Stimulated activated naive B cell treated with anti-CD40 and anti-IgM and Interleukin-4, amounts not matched to agents 10 μg/mL and 1 μg/mL and 100 μg/mL, for 72 hours (primary cell): ENCODE measurements at regions not wholly inside any gene's neighbourhood (a gene's known extent, or its start where the extent isn't known, plus 50 kb on each side); places are given as distances from the start of the nearest gene placed in this dataset.

Experiments
- ATAC-seq, 2 donors: fragments of 150-1000 bp; cut with Tn5 transposase; replicated peaks; 2 replicates each; pipeline ENCODE4 v1.10.0; 2021; ENCODE audit warnings: moderate library complexity in 1 of 2
- DNase-seq: peaks from one replicate; pipeline ENCODE4 v3.0.0; 2021
- H3K27ac Mint-ChIP-seq: one replicate; pipeline ENCODE4 v1.8.0; 2022; ENCODE audit warnings: mild to moderate bottlenecking, mixed read lengths
- H3K27me3 Mint-ChIP-seq, 2 donors: one replicate each; pipeline ENCODE4 v1.8.0; 2022; ENCODE audit warnings: mixed read lengths in 2 of 2
- H3K36me3 Mint-ChIP-seq, 2 donors: one replicate each; pipeline ENCODE4 v1.8.0; 2022; ENCODE audit warnings: mixed read lengths in 2 of 2, mild to moderate bottlenecking in 1 of 2
- H3K4me1 Mint-ChIP-seq, 2 donors: one replicate each; pipeline ENCODE4 v1.8.0; 2022; ENCODE audit warnings: mixed read lengths in 2 of 2, mild to moderate bottlenecking in 1 of 2
- H3K4me3 Mint-ChIP-seq, 2 donors: one replicate each; pipeline ENCODE4 v1.8.0; 2022; ENCODE audit warnings: mild to moderate bottlenecking in 2 of 2, mixed read lengths in 2 of 2, moderate library complexity in 1 of 2
- H3K9me3 Mint-ChIP-seq, 2 donors: one replicate each; pipeline ENCODE4 v1.8.0; 2022; ENCODE audit warnings: mixed read lengths in 2 of 2, mild to moderate bottlenecking in 1 of 2

- ATAC-seq (no peak), DNase-seq (no peak)
- H3K9me3 Mint-ChIP-seq, result peaks cover 0 to 2% of the 10 kb centered on the region in 2 donors
- H3K4me3 Mint-ChIP-seq, result no peak overlapping the region
- no peaks in the 10 kb centered on the region for H3K36me3 Mint-ChIP-seq
- no peaks in the 10 kb centered on the region for H3K4me1 Mint-ChIP-seq
- no peak overlapping the region for H3K27ac Mint-ChIP-seq
- H3K27me3 Mint-ChIP-seq, result no peaks in the 10 kb centered on the region
These were observed 258.1 kb downstream of the IPO8 start for GRCh38 chr12:30437616-30438015.

GRCh38 chr12:30437044-30437443, 258.6 kb downstream of the IPO8 start:
- H3K4me1 Mint-ChIP-seq, result no peaks in the 10 kb centered on the region
- H3K27me3 Mint-ChIP-seq, result no peaks in the 10 kb centered on the region
- no peak overlapping the region for H3K27ac Mint-ChIP-seq
- DNase-seq (no peak), ATAC-seq (no peak)
- no peak overlapping the region for H3K4me3 Mint-ChIP-seq
- H3K36me3 Mint-ChIP-seq, result no peaks in the 10 kb centered on the region
- peaks cover 0 to 2% of the 10 kb centered on the region in 2 donors for H3K9me3 Mint-ChIP-seq

GRCh38 chr12:30428098-30428497, 267.6 kb downstream of the IPO8 start:
- Mint-ChIP-seq H3K36me3 (no peaks in the 10 kb centered on the region), H3K4me1 (no peaks in the 10 kb centered on the region), H3K27me3 (no peaks in the 10 kb centered on the region), H3K9me3 (peaks cover 6 to 7% of the 10 kb centered on the region in 2 donors), H3K27ac (no peak overlapping the region), H3K4me3 (no peak overlapping the region)
- no peak for ATAC-seq
- DNase-seq, result no peak

- Mint-ChIP-seq H3K9me3 (peaks cover 8 to 11% of the 10 kb centered on the region in 2 donors), H3K27ac (no peak overlapping the region), H3K27me3 (no peaks in the 10 kb centered on the region), H3K36me3 (no peaks in the 10 kb centered on the region), H3K4me3 (no peak overlapping the region), H3K4me1 (no peaks in the 10 kb centered on the region)
- ATAC-seq, result no peak
- DNase-seq, result no peak
These were observed 268.1 kb downstream of the IPO8 start for GRCh38 chr12:30427555-30427954.

- Mint-ChIP-seq H3K27ac (no peak overlapping the region), H3K4me3 (no peak overlapping the region), H3K9me3 (peaks cover 6 to 11% of the 10 kb centered on the region in 2 donors), H3K36me3 (no peaks in the 10 kb centered on the region), H3K27me3 (no peaks in the 10 kb centered on the region), H3K4me1 (no peaks in the 10 kb centered on the region)
- ATAC-seq (no peak), DNase-seq (no peak)
These were observed 270.2 kb downstream of the IPO8 start for GRCh38 chr12:30425445-30425844.

- H3K4me3 Mint-ChIP-seq, result no peak overlapping the region
- no peak for DNase-seq
- H3K36me3 Mint-ChIP-seq, result no peaks in the 10 kb centered on the region
- H3K4me1 Mint-ChIP-seq, result no peaks in the 10 kb centered on the region
- no peak for ATAC-seq
- H3K27ac Mint-ChIP-seq, result no peak overlapping the region
- H3K27me3 Mint-ChIP-seq, result no peaks in the 10 kb centered on the region
- H3K9me3 Mint-ChIP-seq, result peaks cover 8 to 14% of the 10 kb centered on the region in 2 donors
These were observed 272.3 kb downstream of the IPO8 start for GRCh38 chr12:30423330-30423729.

GRCh38 chr12:30422844-30423243, 272.8 kb downstream of the IPO8 start:
- H3K4me3 Mint-ChIP-seq, result no peak overlapping the region
- ATAC-seq (no peak), DNase-seq (no peak)
- no peak overlapping the region for H3K27ac Mint-ChIP-seq
- peaks cover 8 to 15% of the 10 kb centered on the region in 2 donors for H3K9me3 Mint-ChIP-seq
- no peaks in the 10 kb centered on the region for H3K4me1 Mint-ChIP-seq
- no peaks in the 10 kb centered on the region for H3K36me3 Mint-ChIP-seq
- no peaks in the 10 kb centered on the region for H3K27me3 Mint-ChIP-seq

- DNase-seq, result no peak
- H3K27ac Mint-ChIP-seq, result no peak overlapping the region
- H3K27me3 Mint-ChIP-seq, result no peaks in the 10 kb centered on the region
- no peak overlapping the region for H3K4me3 Mint-ChIP-seq
- H3K9me3 Mint-ChIP-seq, result peaks cover 8 to 15% of the 10 kb centered on the region in 2 donors
- H3K4me1 Mint-ChIP-seq, result no peaks in the 10 kb centered on the region
- ATAC-seq, result no peak
- H3K36me3 Mint-ChIP-seq, result no peaks in the 10 kb centered on the region
These were observed 275.1 kb downstream of the IPO8 start for GRCh38 chr12:30420561-30420960.

- no peaks in the 10 kb centered on the region for H3K4me1 Mint-ChIP-seq
- no peak for ATAC-seq
- H3K9me3 Mint-ChIP-seq, result peaks cover 2 to 6% of the 10 kb centered on the region in 2 donors
- H3K36me3 Mint-ChIP-seq, result no peaks in the 10 kb centered on the region
- H3K27ac Mint-ChIP-seq, result no peak overlapping the region
- no peak for DNase-seq
- no peak overlapping the region for H3K4me3 Mint-ChIP-seq
- H3K27me3 Mint-ChIP-seq, result no peaks in the 10 kb centered on the region
These were observed 277.9 kb downstream of the IPO8 start for GRCh38 chr12:30417697-30418231.

GRCh38 chr12:30416631-30417030, 279.0 kb downstream of the IPO8 start:
- no peak overlapping the region for H3K4me3 Mint-ChIP-seq

GRCh38 chr12:30415777-30416176, 279.9 kb downstream of the IPO8 start:
- no peaks in the 10 kb centered on the region for H3K4me1 Mint-ChIP-seq
- H3K9me3 Mint-ChIP-seq, result peaks cover 2 to 4% of the 10 kb centered on the region in 2 donors
- ATAC-seq (no peak), DNase-seq (no peak)
- no peak overlapping the region for H3K27ac Mint-ChIP-seq
- H3K27me3 Mint-ChIP-seq, result no peaks in the 10 kb centered on the region
- H3K36me3 Mint-ChIP-seq, result no peaks in the 10 kb centered on the region
- no peak overlapping the region for H3K4me3 Mint-ChIP-seq

More at GRCh38 chr12:30416631-30417030, 279.0 kb downstream of the IPO8 start:
- Mint-ChIP-seq H3K36me3 (no peaks in the 10 kb centered on the region), H3K9me3 (peaks cover 2 to 4% of the 10 kb centered on the region in 2 donors), H3K4me1 (no peaks in the 10 kb centered on the region), H3K27me3 (no peaks in the 10 kb centered on the region), H3K27ac (no peak overlapping the region)
- no peak for DNase-seq
- no peak for ATAC-seq

- Mint-ChIP-seq H3K4me1 (no peaks in the 10 kb centered on the region), H3K27me3 (no peaks in the 10 kb centered on the region), H3K4me3 (no peak overlapping the region), H3K27ac (no peak overlapping the region), H3K36me3 (no peaks in the 10 kb centered on the region), H3K9me3 (peaks cover 3 to 4% of the 10 kb centered on the region in 2 donors)
- no peak for DNase-seq
- ATAC-seq, result no peak
These were observed 281.2 kb downstream of the IPO8 start for GRCh38 chr12:30414507-30414906.

GRCh38 chr12:30400349-30400748, 295.3 kb downstream of the IPO8 start:
- DNase-seq, result no peak
- no peak overlapping the region for H3K27ac Mint-ChIP-seq
- H3K9me3 Mint-ChIP-seq, result peaks cover 4 to 9% of the 10 kb centered on the region in 2 donors
- H3K4me1 Mint-ChIP-seq, result no peaks in the 10 kb centered on the region
- ATAC-seq, result no peak
- no peaks in the 10 kb centered on the region for H3K27me3 Mint-ChIP-seq
- H3K36me3 Mint-ChIP-seq, result peaks cover 0 to 1% of the 10 kb centered on the region in 2 donors
- H3K4me3 Mint-ChIP-seq, result no peak overlapping the region

GRCh38 chr12:30399859-30400258, 295.8 kb downstream of the IPO8 start:
- Mint-ChIP-seq H3K4me1 (no peaks in the 10 kb centered on the region), H3K9me3 (peaks cover 4 to 9% of the 10 kb centered on the region in 2 donors), H3K27ac (no peak overlapping the region), H3K4me3 (no peak overlapping the region), H3K36me3 (peaks cover 0 to 1% of the 10 kb centered on the region in 2 donors), H3K27me3 (no peaks in the 10 kb centered on the region)
- DNase-seq (no peak), ATAC-seq (no peak)

- no peaks in the 10 kb centered on the region for H3K4me1 Mint-ChIP-seq
These were observed 299.1 kb downstream of the IPO8 start for GRCh38 chr12:30396576-30396975.

GRCh38 chr12:30395190-30395589, 300.5 kb downstream of the IPO8 start:
- no peaks in the 10 kb centered on the region for H3K4me1 Mint-ChIP-seq
- peaks cover 6 to 7% of the 10 kb centered on the region in 2 donors for H3K9me3 Mint-ChIP-seq
- H3K27ac Mint-ChIP-seq, result no peak overlapping the region
- H3K27me3 Mint-ChIP-seq, result no peaks in the 10 kb centered on the region
- DNase-seq, result no peak
- H3K4me3 Mint-ChIP-seq, result no peak overlapping the region
- H3K36me3 Mint-ChIP-seq, result peaks cover 0 to 1% of the 10 kb centered on the region in 2 donors
- no peak for ATAC-seq

More at GRCh38 chr12:30396576-30396975, 299.1 kb downstream of the IPO8 start:
- Mint-ChIP-seq H3K27ac (no peak overlapping the region), H3K9me3 (peaks cover under 1 to 4% of the 10 kb centered on the region in 2 donors), H3K36me3 (peaks cover 0 to 1% of the 10 kb centered on the region in 2 donors), H3K4me3 (no peak overlapping the region), H3K27me3 (no peaks in the 10 kb centered on the region)
- ATAC-seq (no peak), DNase-seq (no peak)
